H9 (cell line): ENCODE measurements at regions not wholly inside any gene's neighbourhood (a gene's known extent, or its start where the extent isn't known, plus 50 kb on each side); places are given as distances from the start of the nearest gene placed in this dataset.

Experiments
- DNase-seq: peaks from one replicate; pipeline ENCODE4 v3.0.0-alpha.2; 2017
- H2AFZ ChIP-seq: one replicate; pipeline ENCODE4 v1.6.1; 2013; ENCODE audit warnings: mild to moderate bottlenecking, low read length, control low read depth, moderate library complexity
- H2AK5ac ChIP-seq: 2 replicates; pipeline ENCODE4 v1.6.1; 2013; ENCODE audit warnings: low read length, control low read depth, mixed read lengths; ENCODE audit not compliant: insufficient read length
- H2BK120ac ChIP-seq: one replicate; pipeline ENCODE4 v1.6.1; 2013; ENCODE audit warnings: low read depth, mild to moderate bottlenecking, low read length, control low read depth, inconsistent platforms; ENCODE audit not compliant: poor library complexity, severe bottlenecking
- H2BK12ac ChIP-seq: 2 replicates; pipeline ENCODE4 v1.6.1; 2013; ENCODE audit warnings: low read length, control low read depth, mixed read lengths, low read depth; ENCODE audit not compliant: insufficient read length
- H2BK15ac ChIP-seq: 2 replicates; pipeline ENCODE4 v1.6.1; 2013; ENCODE audit warnings: low read depth, low read length, control low read depth
- H2BK20ac ChIP-seq: one replicate; pipeline ENCODE4 v1.6.1; 2013; ENCODE audit warnings: low read depth, mild to moderate bottlenecking, low read length, control low read depth, inconsistent platforms; ENCODE audit not compliant: poor library complexity, severe bottlenecking
- H2BK5ac ChIP-seq: 2 replicates; pipeline ENCODE4 v1.6.1; 2013; ENCODE audit warnings: low read length, control low read depth, mixed read lengths; ENCODE audit not compliant: insufficient read length
- H3K14ac ChIP-seq: 2 replicates; pipeline ENCODE4 v1.6.1; 2013; ENCODE audit warnings: low read length, control low read depth; ENCODE audit not compliant: insufficient read depth
- H3K18ac ChIP-seq: 2 replicates; pipeline ENCODE4 v1.6.1; 2013; ENCODE audit warnings: low read depth, mild to moderate bottlenecking, mixed read lengths, low read length, control low read depth; ENCODE audit not compliant: insufficient read length
- H3K23ac ChIP-seq: 2 replicates; pipeline ENCODE4 v1.6.1; 2013; ENCODE audit warnings: low read length, control low read depth, mixed read lengths, low read depth; ENCODE audit not compliant: insufficient read length
- H3K23me2 ChIP-seq: 2 replicates; pipeline ENCODE4 v1.6.1; 2013; ENCODE audit warnings: low read depth, mild to moderate bottlenecking, mixed read lengths, low read length, control low read depth; ENCODE audit not compliant: insufficient read length, poor library complexity, severe bottlenecking
- H3K27ac ChIP-seq: 2 replicates; pipeline ENCODE4 v1.5.1; 2013; ENCODE audit warnings: low read length, control low read depth, mixed read lengths, low read depth; ENCODE audit not compliant: insufficient read length
- H3K27me3 ChIP-seq: 2 replicates; pipeline ENCODE4 v1.6.1; 2013; ENCODE audit warnings: low read length, control low read depth, inconsistent platforms; ENCODE audit not compliant: insufficient read depth
- H3K4ac ChIP-seq: 2 replicates; pipeline ENCODE4 v1.6.1; 2013; ENCODE audit warnings: low read depth, mild to moderate bottlenecking, control low read depth, inconsistent platforms, low read length, moderate library complexity
- H3K4me1 ChIP-seq: 2 replicates; pipeline ENCODE4 v1.6.1; 2013; ENCODE audit warnings: low read length, control low read depth, inconsistent platforms; ENCODE audit not compliant: insufficient read depth
- H3K4me2 ChIP-seq: 2 replicates; pipeline ENCODE4 v1.6.1; 2013; ENCODE audit warnings: low read length, control low read depth, mixed read lengths; ENCODE audit not compliant: insufficient read length, insufficient read depth
- H3K56ac ChIP-seq: 2 replicates; pipeline ENCODE4 v1.6.1; 2013; ENCODE audit warnings: low read depth, mild to moderate bottlenecking, mixed read lengths, low read length, control low read depth; ENCODE audit not compliant: insufficient read length
- H3K79me1 ChIP-seq: 2 replicates; pipeline ENCODE4 v1.6.1; 2013; ENCODE audit warnings: low read depth, mild to moderate bottlenecking, moderate library complexity, low read length, control low read depth, inconsistent platforms; ENCODE audit not compliant: insufficient read depth, poor library complexity, severe bottlenecking
- H3K79me2 ChIP-seq: 2 replicates; pipeline ENCODE4 v1.6.1; 2013; ENCODE audit warnings: low read length, control low read depth, inconsistent platforms; ENCODE audit not compliant: insufficient read depth
- H3K9ac ChIP-seq: 2 replicates; pipeline ENCODE4 v1.6.1; 2013; ENCODE audit warnings: low read length, control low read depth, mixed read lengths; ENCODE audit not compliant: insufficient read length; ENCODE audit errors: extremely low read depth
- H3K9me3 ChIP-seq: one replicate; pipeline ENCODE4 v1.6.1; 2013; ENCODE audit warnings: low read depth, low read length, inconsistent platforms; ENCODE audit not compliant: control insufficient read depth
- H3T11ph ChIP-seq: one replicate; pipeline ENCODE4 v1.6.1; 2013; ENCODE audit warnings: mild to moderate bottlenecking, low read length, control low read depth, inconsistent platforms
- H4K20me1 ChIP-seq: one replicate; pipeline ENCODE4 v1.6.1; 2013; ENCODE audit not compliant: control insufficient read depth, insufficient read length, insufficient read depth
- H4K5ac ChIP-seq: 2 replicates; pipeline ENCODE4 v1.6.1; 2013; ENCODE audit warnings: low read depth, mild to moderate bottlenecking, mixed read lengths, low read length, control low read depth; ENCODE audit not compliant: insufficient read length
- H4K8ac ChIP-seq: replicated peaks from 2 replicates; pipeline ENCODE4 v1.6.1; 2013; ENCODE audit warnings: low read length, control low read depth, mixed read lengths, low read depth; ENCODE audit not compliant: insufficient read length
- H4K91ac ChIP-seq: 2 replicates; pipeline ENCODE4 v1.6.1; 2013; ENCODE audit warnings: low read depth, mild to moderate bottlenecking, moderate library complexity, mixed read lengths, low read length, control low read depth; ENCODE audit not compliant: insufficient read length
- H3K27ac Mint-ChIP-seq, 3 experiments: 2 replicates in 2 of 3; 3 replicates in 1 of 3; pipeline ENCODE4 v1.8.0; 2020 to 2021; ENCODE audit warnings: mixed read lengths in 3 of 3, mild to moderate bottlenecking in 1 of 3, moderate library complexity in 1 of 3
- H3K27me3 Mint-ChIP-seq: 2 replicates; pipeline ENCODE4 v1.8.0; 2021; ENCODE audit warnings: low read depth, mild to moderate bottlenecking, moderate library complexity, mixed read lengths
- H3K36me3 Mint-ChIP-seq, 3 experiments: 2 replicates in 2 of 3; 3 replicates in 1 of 3; pipeline ENCODE4 v1.8.0; 2020 to 2021; ENCODE audit warnings: low read depth in 3 of 3, mixed read lengths in 3 of 3; ENCODE audit not compliant: insufficient read depth in 1 of 3
- H3K4me1 Mint-ChIP-seq, 2 experiments: 2 replicates each; pipeline ENCODE4 v1.8.0; 2020; ENCODE audit warnings: mixed read lengths in 2 of 2
- H3K4me3 Mint-ChIP-seq, 2 experiments: 2 replicates in 1 of 2; 3 replicates in 1 of 2; pipeline ENCODE4 v1.8.0; 2020 to 2021; ENCODE audit warnings: mild to moderate bottlenecking in 2 of 2, mixed read lengths in 2 of 2, moderate library complexity in 1 of 2
- H3K9me3 Mint-ChIP-seq, 2 experiments: 2 replicates in 1 of 2; 3 replicates in 1 of 2; pipeline ENCODE4 v1.8.0; 2020; ENCODE audit warnings: mild to moderate bottlenecking in 2 of 2, mixed read lengths in 2 of 2, moderate library complexity in 1 of 2
- WGBS: extraction: QIAGEN DNeasy Blood & Tissue Kit; methylation state at CpG from one replicate; pipeline ENCODE4 v1.1.7; 2013; ENCODE audit warnings: missing lambda C conversion rate, low lambda C conversion rate, mixed read lengths; ENCODE audit not compliant: insufficient read length; ENCODE audit errors: extremely low coverage; 5-methylcytosine and 5-hydroxymethylcytosine counted together
- TF ChIP-seq, protein P1 (sequence below): fragments of 200-600 bp; sonication (generic); conservative IDR thresholded peaks from 3 replicates; pipeline ENCODE4 v1.8.0; 2021; ENCODE audit warnings: antibody characterized with exemption, mild to moderate bottlenecking

DNA sequence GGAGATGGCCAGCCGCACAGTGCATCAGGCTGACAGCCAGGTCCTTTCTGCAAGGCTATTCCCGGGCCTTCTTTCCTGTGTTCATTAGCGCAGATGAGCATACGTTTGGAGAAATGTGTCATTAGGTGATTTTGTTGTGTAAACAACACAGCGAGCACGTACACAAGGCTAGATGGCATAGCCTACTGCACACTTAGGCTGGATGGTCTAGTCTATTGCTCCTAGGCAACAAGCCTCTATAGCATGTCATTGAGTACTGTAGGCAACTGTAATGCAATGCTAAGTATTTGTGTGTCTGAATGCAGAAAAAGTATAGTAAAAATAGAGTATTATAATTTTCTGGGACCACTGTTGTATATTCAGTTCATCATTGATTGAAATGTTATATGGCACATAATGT, 50.9 kb upstream of the PHLPP1 start:
- Histone ChIP-seq H4K20me1 (no peaks in the 10 kb centered on the region), H3K56ac (no peak overlapping the region), H3K4me1 (no peaks in the 10 kb centered on the region), H3T11ph (no peak overlapping the region), H3K23ac (no peak overlapping the region), H2BK12ac (no peak overlapping the region), H3K4ac (no peak overlapping the region), H2BK15ac (no peak overlapping the region), H2BK120ac (no peak overlapping the region), H3K9me3 (no peaks in the 10 kb centered on the region), H2AK5ac (no peak overlapping the region), H3K79me2 (no peaks in the 10 kb centered on the region), H3K4me2 (no peak overlapping the region), H4K5ac (no peak overlapping the region), H3K27ac (no peak overlapping the region), H2AFZ (no peak overlapping the region), H3K18ac (no peak overlapping the region), H2BK20ac (no peak overlapping the region), H3K14ac (no peak overlapping the region), H3K23me2 (no peaks in the 10 kb centered on the region), H4K8ac (no peak overlapping the region), H3K79me1 (no peaks in the 10 kb centered on the region), H2BK5ac (no peak overlapping the region), H4K91ac (no peak overlapping the region), H3K9ac (no peak overlapping the region), H3K27me3 (no peaks in the 10 kb centered on the region)
- H3K4me3 Mint-ChIP-seq, result no peak overlapping the region
- no peaks in the 10 kb centered on the region for H3K27me3 Mint-ChIP-seq
- no CpG with 5 or more reads among the region's 6 CpGs for WGBS
- TF ChIP-seq, protein P1, sequence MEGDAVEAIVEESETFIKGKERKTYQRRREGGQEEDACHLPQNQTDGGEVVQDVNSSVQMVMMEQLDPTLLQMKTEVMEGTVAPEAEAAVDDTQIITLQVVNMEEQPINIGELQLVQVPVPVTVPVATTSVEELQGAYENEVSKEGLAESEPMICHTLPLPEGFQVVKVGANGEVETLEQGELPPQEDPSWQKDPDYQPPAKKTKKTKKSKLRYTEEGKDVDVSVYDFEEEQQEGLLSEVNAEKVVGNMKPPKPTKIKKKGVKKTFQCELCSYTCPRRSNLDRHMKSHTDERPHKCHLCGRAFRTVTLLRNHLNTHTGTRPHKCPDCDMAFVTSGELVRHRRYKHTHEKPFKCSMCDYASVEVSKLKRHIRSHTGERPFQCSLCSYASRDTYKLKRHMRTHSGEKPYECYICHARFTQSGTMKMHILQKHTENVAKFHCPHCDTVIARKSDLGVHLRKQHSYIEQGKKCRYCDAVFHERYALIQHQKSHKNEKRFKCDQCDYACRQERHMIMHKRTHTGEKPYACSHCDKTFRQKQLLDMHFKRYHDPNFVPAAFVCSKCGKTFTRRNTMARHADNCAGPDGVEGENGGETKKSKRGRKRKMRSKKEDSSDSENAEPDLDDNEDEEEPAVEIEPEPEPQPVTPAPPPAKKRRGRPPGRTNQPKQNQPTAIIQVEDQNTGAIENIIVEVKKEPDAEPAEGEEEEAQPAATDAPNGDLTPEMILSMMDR, result no peak
- H3K9me3 Mint-ChIP-seq, result no peaks in the 10 kb centered on the region
- H3K27ac Mint-ChIP-seq, result no peak overlapping the region
- H3K4me1 Mint-ChIP-seq, result peaks cover 0 to 5% of the 10 kb centered on the region in 2 experiments; a peak in 2 of 4 replicates
- H3K36me3 Mint-ChIP-seq, result no peaks in the 10 kb centered on the region
- DNase-seq, result no peak
